ENCODE measurements at regions not wholly inside any gene's neighbourhood (a gene's known extent, or its start where the extent isn't known, plus 50 kb on each side); places are given as distances from the start of the nearest gene placed in this dataset.
"Not testable (repeated sequence)": the region's sequence is repeated elsewhere in the genome, so short reads cannot be mapped to it uniquely, and the experiment has no call there.

GRCh38 chr19:34044021-34044420 is 128.3 kb upstream of the LSM14A start:
- no peak for DNase-seq

GRCh38 chr19:34049944-34050343 is 122.4 kb upstream of the LSM14A start:
- DNase-seq = no peak

DNA sequence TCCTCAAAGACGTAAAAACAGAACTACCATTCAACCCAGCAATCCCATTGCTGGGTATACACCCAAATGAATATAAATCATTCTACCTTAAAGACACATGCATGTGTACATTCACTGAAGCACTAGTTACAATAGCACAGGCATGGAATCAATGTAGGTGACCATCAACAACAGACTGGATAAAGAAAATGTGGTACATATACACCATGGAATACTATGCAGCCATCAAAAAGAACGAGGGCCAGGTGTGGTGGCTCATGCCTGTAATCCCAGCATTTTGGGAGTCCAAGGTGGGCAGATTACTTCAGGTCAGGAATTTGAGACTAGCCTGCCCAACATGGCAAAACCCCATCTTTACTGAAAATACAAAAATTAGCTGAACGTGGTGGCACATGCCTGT is 121.9 kb upstream of the LSM14A start:
- DNase-seq = not testable (repeated sequence)

- DNase-seq = no peak
Measured at GRCh38 chr19:34051255-34051654, 121.0 kb upstream of the LSM14A start.

GRCh38 chr19:34057155-34057554 is 115.1 kb upstream of the LSM14A start:
- DNase-seq = no peak

GRCh38 chr19:34066007-34066643 is 106.2 kb upstream of the LSM14A start:
- DNase-seq = no peak

DNA sequence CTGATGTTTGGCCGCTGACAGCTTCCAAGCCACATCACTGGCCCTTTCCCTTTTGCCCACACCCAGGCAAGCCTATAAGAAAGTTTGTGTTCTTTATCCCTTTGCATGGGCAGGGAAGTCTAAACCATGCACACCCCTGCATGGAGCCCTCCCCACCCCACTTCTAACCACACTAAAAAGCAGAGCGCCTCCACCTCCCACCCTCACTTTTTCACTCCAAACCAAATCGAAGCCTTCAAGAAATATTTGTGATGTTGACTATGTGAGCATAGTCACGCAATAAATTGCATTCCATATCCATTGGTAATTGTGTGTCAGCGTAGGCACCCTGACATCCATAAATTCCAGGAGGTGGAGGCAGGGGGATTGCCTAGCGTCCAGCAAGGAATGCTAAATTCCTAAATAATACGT is 104.4 kb upstream of the LSM14A start:
- DNase-seq = no peak

DNA sequence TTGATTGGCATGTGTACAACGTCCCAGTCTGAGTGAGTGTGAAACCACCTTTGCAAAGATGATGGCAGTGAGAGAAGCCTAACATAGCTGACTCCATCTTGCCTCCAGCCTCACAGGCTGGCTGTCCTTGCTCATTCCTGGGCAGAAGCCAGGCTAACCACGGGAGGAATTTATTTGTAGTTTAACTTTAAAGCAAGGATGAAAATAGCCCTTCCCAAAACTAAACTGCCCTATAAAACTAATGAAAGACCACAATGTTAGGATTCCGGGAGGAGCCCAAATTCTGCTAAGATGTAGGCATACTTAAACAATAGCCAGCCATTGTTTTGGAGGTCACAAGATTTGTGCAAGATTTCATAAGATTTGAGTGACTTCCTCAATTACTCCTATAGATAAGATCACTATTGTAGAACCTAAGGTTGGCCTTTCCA is 96.6 kb upstream of the LSM14A start:
- DNase-seq = no peak

GRCh38 chr19:34082289-34083077 is 89.8 kb upstream of the LSM14A start:
- DNase-seq = no peak

- DNase-seq = no peak
Measured at GRCh38 chr19:34084396-34085145, 87.7 kb upstream of the LSM14A start.

DNA sequence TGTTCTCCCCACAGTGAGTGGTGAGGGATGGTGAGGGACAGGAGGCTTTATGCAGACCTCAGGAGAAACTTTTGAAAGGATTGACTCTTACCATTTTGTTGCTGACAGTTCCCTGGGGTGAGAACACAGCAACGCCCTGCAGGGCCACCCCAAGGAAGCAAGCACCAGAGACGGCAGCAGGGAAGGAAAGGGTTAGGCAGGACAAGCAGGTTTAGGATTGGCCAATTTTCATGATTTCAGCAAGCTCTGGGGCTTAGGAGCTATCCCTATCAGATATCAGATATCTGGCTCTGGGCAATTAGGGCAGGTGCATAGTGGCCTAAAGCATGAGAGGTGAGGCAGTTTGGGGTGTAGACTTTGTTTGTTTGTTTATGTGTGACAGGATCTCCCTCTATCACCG is 87.0 kb upstream of the LSM14A start:
- DNase-seq = no peak

DNA sequence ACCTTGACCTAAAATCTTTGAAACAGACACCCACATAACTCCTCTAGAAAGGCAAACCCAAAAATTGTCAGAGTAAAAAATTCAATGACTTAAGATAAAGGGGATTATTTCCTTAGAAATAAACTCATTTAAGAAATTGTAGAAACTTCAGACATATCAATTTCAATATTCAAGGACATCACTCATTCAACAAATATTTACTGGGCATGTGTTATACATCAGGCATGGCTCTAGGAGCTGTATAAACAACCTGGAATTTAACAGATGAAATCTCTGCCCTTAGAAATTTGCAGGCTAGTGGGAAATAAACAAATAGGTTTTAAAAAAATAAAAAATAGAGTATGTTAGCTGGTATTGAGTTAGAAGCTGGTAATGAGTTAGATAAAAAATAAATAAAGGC is 84.0 kb upstream of the LSM14A start:
- no peak for DNase-seq

DNA sequence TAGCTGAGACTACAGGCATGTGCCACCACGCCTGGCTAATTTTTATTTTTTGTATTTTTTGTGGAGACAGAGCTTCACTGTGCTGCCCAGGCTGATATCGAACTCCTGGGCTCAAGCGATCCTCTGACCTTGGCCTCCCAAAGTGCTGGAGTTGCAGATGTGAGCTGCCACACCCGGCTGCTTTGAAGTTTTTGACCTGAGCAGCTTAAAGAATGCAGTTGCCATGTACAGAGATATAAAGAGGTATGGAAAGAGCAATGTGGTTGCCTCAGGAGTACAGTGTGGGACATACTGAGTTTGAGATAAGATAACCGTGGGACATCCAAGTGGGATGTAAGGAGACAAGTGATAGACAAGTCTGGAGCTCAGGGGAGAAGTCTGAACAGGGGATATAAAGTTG is 82.7 kb upstream of the LSM14A start:
- no peak for DNase-seq

DNA sequence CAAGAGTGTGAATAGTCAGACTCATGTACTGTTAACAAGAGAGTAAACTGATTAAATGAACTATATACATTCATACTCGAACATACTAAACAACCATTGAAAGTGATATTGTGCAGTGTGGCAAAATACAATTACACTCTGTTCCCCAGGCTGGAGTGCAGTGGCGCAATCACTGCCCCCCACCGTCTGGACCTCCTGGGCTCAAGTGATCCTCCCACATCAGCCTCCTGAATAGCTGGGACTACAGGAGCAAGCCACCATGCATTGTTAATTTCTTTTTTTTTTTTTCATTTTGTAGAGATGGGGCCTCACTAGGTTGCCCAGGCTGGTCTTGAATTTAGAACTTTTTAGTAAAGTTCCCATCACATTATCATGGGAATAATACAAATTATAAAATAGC is 77.3 kb upstream of the LSM14A start:
- DNase-seq = no peak

GRCh38 chr19:34095411-34095810 is 76.9 kb upstream of the LSM14A start:
- not testable (repeated sequence) for DNase-seq

GRCh38 chr19:34096020-34096915 is 76.0 kb upstream of the LSM14A start:
- DNase-seq = no peak

- no peak for DNase-seq
Measured at GRCh38 chr19:34104096-34104495, 68.2 kb upstream of the LSM14A start.

DNA sequence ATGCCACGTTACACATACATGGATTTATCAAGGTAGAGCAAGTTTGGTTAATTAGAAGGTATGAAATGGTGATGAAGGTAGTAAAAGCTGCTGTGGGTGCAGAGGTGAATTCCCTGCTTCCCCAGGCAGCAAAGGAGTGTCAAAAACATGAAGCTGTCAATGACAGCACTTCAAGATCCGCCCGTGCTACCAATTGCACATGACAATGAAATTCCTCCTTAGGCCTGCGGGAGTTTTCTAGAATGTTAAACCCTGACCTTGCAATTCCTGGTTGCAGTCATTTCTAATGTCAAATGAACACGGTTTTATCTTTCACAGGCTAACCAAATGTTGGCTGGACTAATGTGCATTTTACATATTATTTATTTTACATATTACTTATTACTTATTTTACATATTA is 67.7 kb upstream of the LSM14A start:
- DNase-seq = no peak

DNA sequence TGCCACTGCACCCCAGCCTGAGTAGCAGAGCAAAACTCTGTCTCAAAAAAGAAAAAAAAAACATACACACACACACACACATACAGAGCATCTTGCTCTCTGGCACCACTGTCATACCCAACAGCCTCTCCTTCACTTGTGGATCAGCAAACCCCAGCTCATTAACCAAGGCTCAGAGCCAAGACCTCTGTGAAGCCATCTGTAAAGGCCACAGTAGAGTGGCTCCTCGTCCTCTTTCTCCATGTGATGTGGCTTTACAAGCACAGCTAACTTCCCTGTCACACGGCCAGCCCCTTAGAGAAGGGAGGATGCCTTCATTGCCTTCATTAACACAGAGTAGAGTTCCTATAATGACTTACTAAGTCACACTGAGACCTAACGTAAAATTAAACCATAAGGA is 62.7 kb upstream of the LSM14A start:
- no peak for DNase-seq

GRCh38 chr19:34118879-34119748 is 53.2 kb upstream of the LSM14A start:
- no peak for DNase-seq

GRCh38 chr19:34120141-34120540 is 52.2 kb upstream of the LSM14A start:
- no peak for DNase-seq

Data from stimulated activated naive CD4-positive, alpha-beta T cell treated with Interleukin-2 at 50 U/mL for 16 hours (primary cell).